ENCODE measurements at regions not wholly inside any gene's neighbourhood (a gene's known extent, or its start where the extent isn't known, plus 50 kb on each side); places are given as distances from the start of the nearest gene placed in this dataset.

GRCh38 chr22:22089459-22090308 lies 107.1 kb upstream of the TOP3B start:
- TF ChIP-seq CTCF (conservative IDR thresholded peaks at IDR 0.05; ENCODE audit: low read depth, low read length) = no peak
- no peak overlapping the region for H3K4me3 ChIP-seq (ENCODE audit: low read depth, low read length)
- no peak for DNase-seq (ENCODE audit: low read depth)

- TF ChIP-seq CTCF (conservative IDR thresholded peaks at IDR 0.05; ENCODE audit: low read depth, low read length) = no peak
- H3K4me3 ChIP-seq (ENCODE audit: low read depth, low read length) = no peak overlapping the region
- DNase-seq (ENCODE audit: low read depth) = no peak
Observed at GRCh38 chr22:22088658-22089458, 106.3 kb upstream of the TOP3B start.

GRCh38 chr22:22087854-22088657 lies 105.5 kb upstream of the TOP3B start:
- no peak for TF ChIP-seq CTCF (conservative IDR thresholded peaks at IDR 0.05; ENCODE audit: low read depth, low read length)
- DNase-seq (ENCODE audit: low read depth) = no peak

GRCh38 chr22:22086501-22087158 lies 104.0 kb upstream of the TOP3B start:
- H3K4me3 ChIP-seq (ENCODE audit: low read depth, low read length) = no peak overlapping the region
- no peak for DNase-seq (ENCODE audit: low read depth)
- TF ChIP-seq CTCF (conservative IDR thresholded peaks at IDR 0.05; ENCODE audit: low read depth, low read length) = no peak

More at GRCh38 chr22:22087854-22088657, 105.5 kb upstream of the TOP3B start:
- H3K4me3 ChIP-seq (ENCODE audit: low read depth, low read length) = no peak overlapping the region

GRCh38 chr22:22085702-22086500 lies 103.3 kb upstream of the TOP3B start:
- TF ChIP-seq CTCF (conservative IDR thresholded peaks at IDR 0.05; ENCODE audit: low read depth, low read length) = no peak
- peak; percentile 37 for DNase-seq (ENCODE audit: low read depth)
- H3K4me3 ChIP-seq (ENCODE audit: low read depth, low read length) = no peak overlapping the region

Measured in choroid plexus epithelial cell (primary cell).